ENCODE measurements at regions not wholly inside any gene's neighbourhood (a gene's known extent, or its start where the extent isn't known, plus 50 kb on each side); places are given as distances from the start of the nearest gene placed in this dataset.
"Not testable (repeated sequence)": the region's sequence is repeated elsewhere in the genome, so short reads cannot be mapped to it uniquely, and the experiment has no call there.

- DNase-seq (ENCODE audit: low spot score) = no peak
Observed at GRCh38 chr13:31517599-31517998, 221.7 kb upstream of the RXFP2 start.

GRCh38 chr13:31518645-31519044 lies 220.7 kb upstream of the RXFP2 start:
- no peak for DNase-seq (ENCODE audit: low spot score)

GRCh38 chr13:31521435-31521834 lies 217.9 kb upstream of the RXFP2 start:
- no peak for DNase-seq (ENCODE audit: low spot score)

GRCh38 chr13:31522396-31522795 lies 216.9 kb upstream of the RXFP2 start:
- no peak for DNase-seq (ENCODE audit: low spot score)

GRCh38 chr13:31528176-31528575 lies 211.2 kb upstream of the RXFP2 start:
- no peak for DNase-seq (ENCODE audit: low spot score)

- no peak for DNase-seq (ENCODE audit: low spot score)
Observed at GRCh38 chr13:31528758-31529157, 210.6 kb upstream of the RXFP2 start.

- DNase-seq (ENCODE audit: low spot score) = no peak
Observed at GRCh38 chr13:31530922-31531321, 208.4 kb upstream of the RXFP2 start.

- no peak for DNase-seq (ENCODE audit: low spot score)
Observed at GRCh38 chr13:31537052-31537451, 202.3 kb upstream of the RXFP2 start.

GRCh38 chr13:31538067-31539042 lies 201.0 kb upstream of the RXFP2 start:
- DNase-seq (ENCODE audit: low spot score) = no peak

GRCh38 chr13:31540281-31540680 lies 199.0 kb upstream of the RXFP2 start:
- no peak for DNase-seq (ENCODE audit: low spot score)

GRCh38 chr13:31543190-31543589 lies 196.1 kb upstream of the RXFP2 start:
- no peak for DNase-seq (ENCODE audit: low spot score)

GRCh38 chr13:31545616-31546015 lies 193.7 kb upstream of the RXFP2 start:
- no peak for DNase-seq (ENCODE audit: low spot score)

GRCh38 chr13:31556376-31556775 lies 182.9 kb upstream of the RXFP2 start:
- DNase-seq (ENCODE audit: low spot score) = no peak

- not testable (repeated sequence) for DNase-seq (ENCODE audit: low spot score)
Observed at GRCh38 chr13:31584221-31584620, 155.1 kb upstream of the RXFP2 start.

GRCh38 chr13:31587698-31588266 lies 151.5 kb upstream of the RXFP2 start:
- no peak for DNase-seq (ENCODE audit: low spot score)

- no peak for DNase-seq (ENCODE audit: low spot score)
Observed at GRCh38 chr13:31588316-31588715, 151.0 kb upstream of the RXFP2 start.

- DNase-seq (ENCODE audit: low spot score) = no peak
Observed at GRCh38 chr13:31588893-31589292, 150.4 kb upstream of the RXFP2 start.

- DNase-seq (ENCODE audit: low spot score) = no peak
Observed at GRCh38 chr13:31591642-31592233, 147.6 kb upstream of the RXFP2 start.

- no peak for DNase-seq (ENCODE audit: low spot score)
Observed at GRCh38 chr13:31594056-31594455, 145.3 kb upstream of the RXFP2 start.

GRCh38 chr13:31595563-31595962 lies 143.8 kb upstream of the RXFP2 start:
- DNase-seq (ENCODE audit: low spot score) = no peak

GRCh38 chr13:31598990-31599389 lies 140.3 kb upstream of the RXFP2 start:
- DNase-seq (ENCODE audit: low spot score) = no peak

GRCh38 chr13:31605076-31605860 lies 134.1 kb upstream of the RXFP2 start:
- DNase-seq (ENCODE audit: low spot score) = no peak

Measured in putamen (tissue), 1 donor.